SK-N-SH treated with all-trans-retinoic acid at 6 μM for 48 hours (cell line): ENCODE measurements at regions not wholly inside any gene's neighbourhood (a gene's known extent, or its start where the extent isn't known, plus 50 kb on each side); places are given as distances from the start of the nearest gene placed in this dataset.

ENCODE experiments used
- POU6F1 ChIP-seq: fragments of 250-450 bp; sonication (Bioruptor Pico); IDR thresholded peaks from 2 replicates; pipeline ENCODE4 v1.8.0; 2021; ENCODE audit warnings: low read depth, mild to moderate bottlenecking, moderate library complexity, borderline replicate concordance
- ZFP30 ChIP-seq: fragments of 450-650 bp; formaldehyde crosslinking; IDR thresholded peaks from 2 replicates; pipeline ENCODE4 v1.5.0; 2022; ENCODE audit warnings: mild to moderate bottlenecking, moderate library complexity

- TF ChIP-seq POU6F1 (CRISPR knock-in tag) (no peak), ZFP30 (CRISPR knock-in tag) (no peak)
Measured at GRCh38 chr11:25777343-25777742, 554.6 kb upstream of the ANO3 start.
